Keratinocyte (primary cell): ENCODE measurements at regions not wholly inside any gene's neighbourhood (a gene's known extent, or its start where the extent isn't known, plus 50 kb on each side); places are given as distances from the start of the nearest gene placed in this dataset.

Experiments used
- CTCF ChIP-seq, 3 experiments: IDR thresholded peaks in 1 of 3; conservative IDR thresholded peaks in 1 of 3; optimal IDR thresholded peaks in 1 of 3; 2 replicates in 2 of 3; 3 replicates in 1 of 3; pipeline versions ENCODE3 to v1.5.1; 2011; ENCODE audit warnings: low read length in 3 of 3, mild to moderate bottlenecking in 3 of 3, moderate library complexity in 2 of 3, control low read depth in 1 of 3, inconsistent platforms in 1 of 3; ENCODE audit not compliant: insufficient read depth in 2 of 3; ENCODE audit errors: extremely low read depth in 1 of 3
- EZH2 ChIP-seq: IDR thresholded peaks from one replicate; pipeline ENCODE4 v1.6.1; 2012; ENCODE audit warnings: inconsistent platforms, mild to moderate bottlenecking, low read length, moderate library complexity

GRCh38 chr4:54403700-54404453, 174.8 kb downstream of the PDGFRA start:
- TF ChIP-seq EZH2 (no peak), CTCF (optimal IDR thresholded peaks at IDR 0.05 in 1 of 3, IDR thresholded peaks at IDR 0.05 in 1 of 3, conservative IDR thresholded peaks at IDR 0.05 in 1 of 3; ENCODE audit: extremely low read depth in 1 of 3, insufficient read depth in 2 of 3, low read length in 3 of 3) (no peak)
